GM10266 (cell line): ENCODE measurements at regions not wholly inside any gene's neighbourhood (a gene's known extent, or its start where the extent isn't known, plus 50 kb on each side); places are given as distances from the start of the nearest gene placed in this dataset.

Source experiments
- DNase-seq: peaks from one replicate; pipeline ENCODE4 v3.0.0; 2012; ENCODE audit errors: extremely low spot score
- CTCF ChIP-seq: IDR thresholded peaks from 2 replicates; pipeline ENCODE4 v1.5.1; 2012; ENCODE audit warnings: mild to moderate bottlenecking, low read depth; ENCODE audit not compliant: control insufficient read depth, insufficient read depth; ENCODE audit errors: missing control alignments

- TF ChIP-seq CTCF, result no peak
These were observed 49.9 kb downstream of the CHRM3 start for GRCh38 chr1:239436286-239436685.

GRCh38 chr1:239437822-239438221 is 51.5 kb downstream of the CHRM3 start:
- DNase-seq, result no peak
- TF ChIP-seq CTCF, result no peak

More at GRCh38 chr1:239436286-239436685, 49.9 kb downstream of the CHRM3 start:
- no peak for DNase-seq

- no peak for TF ChIP-seq CTCF
- DNase-seq, result no peak
These were observed 52.5 kb downstream of the CHRM3 start for GRCh38 chr1:239438891-239439290.

- DNase-seq, result no peak
- no peak for TF ChIP-seq CTCF
These were observed 57.0 kb downstream of the CHRM3 start for GRCh38 chr1:239443361-239443760.

- TF ChIP-seq CTCF, result no peak
- no peak for DNase-seq
These were observed 60.2 kb downstream of the CHRM3 start for GRCh38 chr1:239446611-239447010.

- TF ChIP-seq CTCF, result no peak
These were observed 62.5 kb downstream of the CHRM3 start for GRCh38 chr1:239448911-239449310.

GRCh38 chr1:239455743-239456142 is 69.4 kb downstream of the CHRM3 start:
- no peak for TF ChIP-seq CTCF

More at GRCh38 chr1:239448911-239449310, 62.5 kb downstream of the CHRM3 start:
- no peak for DNase-seq

More at GRCh38 chr1:239455743-239456142, 69.4 kb downstream of the CHRM3 start:
- DNase-seq, result no peak
